ENCODE measurements at regions not wholly inside any gene's neighbourhood (a gene's known extent, or its start where the extent isn't known, plus 50 kb on each side); places are given as distances from the start of the nearest gene placed in this dataset.

DNA sequence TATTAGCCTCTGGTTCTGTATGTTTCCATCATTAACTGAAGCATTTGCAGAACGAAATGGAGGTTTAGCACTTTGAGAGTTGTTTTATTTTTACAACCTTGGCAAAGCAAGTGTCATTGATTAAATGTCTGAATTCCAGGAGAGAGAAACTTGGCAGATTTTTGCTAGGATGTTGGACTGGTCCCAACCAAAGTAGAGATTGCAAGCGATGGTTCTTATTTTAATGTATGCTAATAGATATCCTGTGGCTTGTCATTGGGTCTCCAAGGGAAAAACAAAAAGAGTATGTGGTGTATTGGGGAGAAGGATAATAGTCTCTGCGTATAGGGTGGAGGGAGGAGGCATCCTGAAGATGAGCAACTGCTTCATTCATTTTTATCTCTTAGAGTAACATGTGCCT lies 457.2 kb upstream of the RUNX1 start:
- no peak overlapping the region for H3K4me3 ChIP-seq (ENCODE audit: low read depth in 2 of 2, low read length in 2 of 2)
- DNase-seq (ENCODE audit: low read depth, low spot score), result no peak
- H3K36me3 ChIP-seq (ENCODE audit: control insufficient read depth, insufficient read depth, low read length), result no peaks in the 10 kb centered on the region
- POLR2A ChIA-PET, result no interaction called here
- in situ Hi-C loops (cut with HindIII; ENCODE audit: low pct_unique_long_range_greater_than_20kb, low sequenced_read_pairs), result no loop called here
- intact Hi-C loops (cut with micrococcal nuclease; ENCODE audit: unreplicated experiment), result no loop called here
- no peaks in the 10 kb centered on the region; the same call in 1 of the 2 replicates for H3K27me3 ChIP-seq (ENCODE audit: control insufficient read depth, insufficient read depth, low read length)
- no peak for ATAC-seq
- H3K9me3 ChIP-seq (ENCODE audit: control insufficient read depth, insufficient read depth, low read depth, low read length), result no peaks in the 10 kb centered on the region
- TF ChIP-seq, protein P1, sequence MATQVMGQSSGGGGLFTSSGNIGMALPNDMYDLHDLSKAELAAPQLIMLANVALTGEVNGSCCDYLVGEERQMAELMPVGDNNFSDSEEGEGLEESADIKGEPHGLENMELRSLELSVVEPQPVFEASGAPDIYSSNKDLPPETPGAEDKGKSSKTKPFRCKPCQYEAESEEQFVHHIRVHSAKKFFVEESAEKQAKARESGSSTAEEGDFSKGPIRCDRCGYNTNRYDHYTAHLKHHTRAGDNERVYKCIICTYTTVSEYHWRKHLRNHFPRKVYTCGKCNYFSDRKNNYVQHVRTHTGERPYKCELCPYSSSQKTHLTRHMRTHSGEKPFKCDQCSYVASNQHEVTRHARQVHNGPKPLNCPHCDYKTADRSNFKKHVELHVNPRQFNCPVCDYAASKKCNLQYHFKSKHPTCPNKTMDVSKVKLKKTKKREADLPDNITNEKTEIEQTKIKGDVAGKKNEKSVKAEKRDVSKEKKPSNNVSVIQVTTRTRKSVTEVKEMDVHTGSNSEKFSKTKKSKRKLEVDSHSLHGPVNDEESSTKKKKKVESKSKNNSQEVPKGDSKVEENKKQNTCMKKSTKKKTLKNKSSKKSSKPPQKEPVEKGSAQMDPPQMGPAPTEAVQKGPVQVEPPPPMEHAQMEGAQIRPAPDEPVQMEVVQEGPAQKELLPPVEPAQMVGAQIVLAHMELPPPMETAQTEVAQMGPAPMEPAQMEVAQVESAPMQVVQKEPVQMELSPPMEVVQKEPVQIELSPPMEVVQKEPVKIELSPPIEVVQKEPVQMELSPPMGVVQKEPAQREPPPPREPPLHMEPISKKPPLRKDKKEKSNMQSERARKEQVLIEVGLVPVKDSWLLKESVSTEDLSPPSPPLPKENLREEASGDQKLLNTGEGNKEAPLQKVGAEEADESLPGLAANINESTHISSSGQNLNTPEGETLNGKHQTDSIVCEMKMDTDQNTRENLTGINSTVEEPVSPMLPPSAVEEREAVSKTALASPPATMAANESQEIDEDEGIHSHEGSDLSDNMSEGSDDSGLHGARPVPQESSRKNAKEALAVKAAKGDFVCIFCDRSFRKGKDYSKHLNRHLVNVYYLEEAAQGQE (IDR thresholded peaks at IDR 0.05; ENCODE audit: insufficient read depth in 1 of 2, low read depth in 2 of 2, low read length in 1 of 2), result no peak
- TF ChIP-seq TCF7L2 (IDR thresholded peaks at IDR 0.05; ENCODE audit: low read depth, low read length), result no peak
- TF ChIP-seq, protein P2, sequence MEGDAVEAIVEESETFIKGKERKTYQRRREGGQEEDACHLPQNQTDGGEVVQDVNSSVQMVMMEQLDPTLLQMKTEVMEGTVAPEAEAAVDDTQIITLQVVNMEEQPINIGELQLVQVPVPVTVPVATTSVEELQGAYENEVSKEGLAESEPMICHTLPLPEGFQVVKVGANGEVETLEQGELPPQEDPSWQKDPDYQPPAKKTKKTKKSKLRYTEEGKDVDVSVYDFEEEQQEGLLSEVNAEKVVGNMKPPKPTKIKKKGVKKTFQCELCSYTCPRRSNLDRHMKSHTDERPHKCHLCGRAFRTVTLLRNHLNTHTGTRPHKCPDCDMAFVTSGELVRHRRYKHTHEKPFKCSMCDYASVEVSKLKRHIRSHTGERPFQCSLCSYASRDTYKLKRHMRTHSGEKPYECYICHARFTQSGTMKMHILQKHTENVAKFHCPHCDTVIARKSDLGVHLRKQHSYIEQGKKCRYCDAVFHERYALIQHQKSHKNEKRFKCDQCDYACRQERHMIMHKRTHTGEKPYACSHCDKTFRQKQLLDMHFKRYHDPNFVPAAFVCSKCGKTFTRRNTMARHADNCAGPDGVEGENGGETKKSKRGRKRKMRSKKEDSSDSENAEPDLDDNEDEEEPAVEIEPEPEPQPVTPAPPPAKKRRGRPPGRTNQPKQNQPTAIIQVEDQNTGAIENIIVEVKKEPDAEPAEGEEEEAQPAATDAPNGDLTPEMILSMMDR (IDR thresholded peaks at IDR 0.05), result no peak
- no peak for TF ChIP-seq SIN3A (IDR thresholded peaks at IDR 0.05; ENCODE audit: borderline replicate concordance, insufficient read depth, low read depth, low read length)
- TF ChIP-seq POLR2AphosphoS5 (IDR thresholded peaks at IDR 0.05; ENCODE audit: low read depth, low read length), result no peak
- CTCF ChIA-PET, result no interaction called here
- no peak overlapping the region for H3K27ac ChIP-seq (ENCODE audit: low read length)
- H3K4me1 ChIP-seq (ENCODE audit: control insufficient read depth, insufficient read depth, low read length), result no peaks in the 10 kb centered on the region
- BruUV-seq (replicated peaks), result no TSS peak

DNA sequence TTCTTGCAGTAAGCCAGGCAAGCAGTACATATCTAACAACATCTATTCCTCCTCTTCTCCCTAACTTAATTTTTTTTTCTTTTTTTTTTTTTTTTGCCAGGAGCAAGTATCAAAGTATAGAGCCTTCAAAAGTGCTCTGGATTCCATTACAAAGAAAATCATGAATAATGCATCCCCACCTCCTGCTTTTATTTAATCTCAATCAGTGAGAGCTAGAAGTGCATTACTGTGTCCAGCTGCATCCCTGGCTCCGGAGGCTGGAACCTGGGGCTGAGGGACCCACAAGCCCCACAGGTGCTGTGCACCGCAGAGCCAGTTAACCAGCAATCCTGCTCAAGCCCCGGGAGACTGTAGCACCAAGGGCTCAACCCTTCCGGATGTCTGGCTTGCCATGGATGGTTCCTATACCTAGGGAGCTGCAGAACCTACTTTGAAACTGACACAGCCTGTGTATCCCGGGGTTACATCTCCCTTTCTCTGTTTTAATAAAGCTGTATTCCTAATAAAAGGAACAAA lies 455.9 kb upstream of the RUNX1 start:
- no peak for ATAC-seq
- H3K4me1 ChIP-seq (ENCODE audit: control insufficient read depth, insufficient read depth, low read length), result no peaks in the 10 kb centered on the region

More for the DNA sequence above, 455.9 kb upstream of the RUNX1 start:
- TF ChIP-seq, protein P1 (IDR thresholded peaks at IDR 0.05; ENCODE audit: insufficient read depth in 1 of 2, low read depth in 2 of 2, low read length in 1 of 2), result no peak
- TF ChIP-seq TCF7L2 (IDR thresholded peaks at IDR 0.05; ENCODE audit: low read depth, low read length) (no peak), SIN3A (IDR thresholded peaks at IDR 0.05; ENCODE audit: borderline replicate concordance, insufficient read depth, low read depth, low read length) (no peak), POLR2AphosphoS5 (IDR thresholded peaks at IDR 0.05; ENCODE audit: low read depth, low read length) (no peak)
- TF ChIP-seq, protein P2 (IDR thresholded peaks at IDR 0.05), result no peak
- BruUV-seq (replicated peaks), result no TSS peak
- in situ Hi-C loops (cut with HindIII; ENCODE audit: low pct_unique_long_range_greater_than_20kb, low sequenced_read_pairs), result no loop called here
- Histone ChIP-seq H3K36me3 (ENCODE audit: control insufficient read depth, insufficient read depth, low read length) (no peaks in the 10 kb centered on the region), H3K27me3 (ENCODE audit: control insufficient read depth, insufficient read depth, low read length) (no peaks in the 10 kb centered on the region; the same call in 1 of the 2 replicates), H3K27ac (ENCODE audit: low read length) (no peak overlapping the region), H3K4me3 (ENCODE audit: low read depth in 2 of 2, low read length in 2 of 2) (no peak overlapping the region), H3K9me3 (ENCODE audit: control insufficient read depth, insufficient read depth, low read depth, low read length) (no peaks in the 10 kb centered on the region)
- no peak for DNase-seq (ENCODE audit: low read depth, low spot score)
- ChIA-PET POLR2A (no interaction called here), CTCF (no interaction called here)
- intact Hi-C loops (cut with micrococcal nuclease; ENCODE audit: unreplicated experiment), result no loop called here
